ENCODE measurements at regions not wholly inside any gene's neighbourhood (a gene's known extent, or its start where the extent isn't known, plus 50 kb on each side); places are given as distances from the start of the nearest gene placed in this dataset.
"Not testable (repeated sequence)": the region's sequence is repeated elsewhere in the genome, so short reads cannot be mapped to it uniquely, and the experiment has no call there.

DNA sequence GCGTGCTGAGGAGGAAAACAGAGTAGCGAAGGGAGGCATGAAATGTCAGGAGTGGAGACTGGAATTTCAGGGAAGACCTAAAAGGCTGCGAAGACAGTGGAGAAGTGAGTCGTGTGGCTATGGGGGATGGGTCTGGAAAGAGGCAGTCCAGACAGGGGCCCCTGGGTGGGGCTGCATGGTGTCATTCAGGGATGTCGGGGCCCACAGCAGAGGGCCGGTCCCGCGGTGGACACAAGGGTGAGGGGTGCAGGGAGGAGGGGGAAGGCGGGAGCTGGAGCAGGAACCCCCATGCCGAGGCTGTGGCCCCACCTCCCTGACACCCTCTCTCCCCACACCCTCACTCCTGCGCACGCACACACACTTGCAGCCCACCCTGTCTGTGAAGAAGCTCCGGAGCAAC is 476.4 kb downstream of the TP53TG3F start:
- TF ChIP-seq CTCF (IDR thresholded peaks at IDR 0.05; ENCODE audit: extremely low read depth in 1 of 2, insufficient read depth in 1 of 2, low read depth in 1 of 2, low read length in 2 of 2); POLR2A (IDR thresholded peaks at IDR 0.05; ENCODE audit: low read depth, low read length); EZH2 (IDR thresholded peaks at IDR 0.05; ENCODE audit: borderline replicate concordance, low read depth, low read length, severe bottlenecking); JUN (IDR thresholded peaks at IDR 0.05; ENCODE audit: borderline replicate concordance, insufficient read depth, insufficient read length, low read depth): not testable (repeated sequence)

All from endothelial cell of umbilical vein (primary cell).